ENCODE measurements at regions not wholly inside any gene's neighbourhood (a gene's known extent, or its start where the extent isn't known, plus 50 kb on each side); places are given as distances from the start of the nearest gene placed in this dataset.

DNA sequence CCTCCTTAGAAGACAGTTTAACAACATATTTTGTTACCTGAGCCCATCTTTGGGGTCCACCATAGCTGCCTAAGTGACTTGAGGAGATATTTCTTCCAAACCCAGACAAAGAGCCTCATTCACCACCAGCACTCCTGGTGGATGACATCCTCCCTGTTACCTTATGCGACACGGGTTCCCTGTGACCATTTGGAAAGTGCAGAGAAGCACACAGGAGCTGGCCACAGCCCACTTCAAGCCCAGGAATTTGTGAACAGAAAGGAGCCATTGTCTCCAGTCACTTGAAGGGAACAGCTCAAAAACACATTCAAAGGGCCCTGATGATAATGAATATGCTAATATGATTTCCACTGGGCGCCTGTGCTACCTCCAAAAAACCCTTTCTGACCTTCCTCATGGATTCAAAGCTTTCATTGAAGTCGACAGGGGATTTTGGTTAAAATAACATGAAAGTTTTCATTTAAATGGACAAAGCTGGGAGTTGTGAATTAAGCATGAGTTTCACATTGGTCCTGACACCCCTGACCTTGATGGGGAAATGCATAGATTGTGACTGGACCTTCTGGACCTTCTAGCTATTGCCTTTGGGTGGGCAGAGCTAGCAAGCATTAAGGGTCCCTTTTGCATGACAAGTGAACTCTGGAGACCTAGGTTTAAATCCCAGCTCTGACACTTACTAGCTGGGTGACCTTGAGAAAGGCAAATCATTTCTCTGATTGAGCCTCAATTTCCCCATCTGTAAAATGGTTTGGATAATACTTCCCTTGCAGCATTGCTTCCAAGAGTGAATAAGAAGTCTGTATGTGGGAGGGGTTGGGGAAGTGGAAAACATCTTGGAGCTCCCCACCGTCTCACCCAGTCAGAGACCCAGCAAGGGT lies 83.3 kb upstream of the SIRPA start:
- ChIA-PET CTCF (interaction anchor here (1.0 to 1.5 kb wide), 3 partner anchors 10 to 1166 kb away, joined by 3 read pairs; no protein-coding TSS in a partner anchor), POLR2A (no interaction called here)
- Mint-ChIP-seq H3K4me3 (no peak overlapping the region), H3K27ac (no peak overlapping the region), H3K36me3 (ENCODE audit: low read depth) (no peaks in the 10 kb centered on the region), H3K9me3 (no peaks in the 10 kb centered on the region), H3K27me3 (peaks cover 54% of the 10 kb centered on the region), H3K4me1 (no peaks in the 10 kb centered on the region)
- no peak for DNase-seq

DNA sequence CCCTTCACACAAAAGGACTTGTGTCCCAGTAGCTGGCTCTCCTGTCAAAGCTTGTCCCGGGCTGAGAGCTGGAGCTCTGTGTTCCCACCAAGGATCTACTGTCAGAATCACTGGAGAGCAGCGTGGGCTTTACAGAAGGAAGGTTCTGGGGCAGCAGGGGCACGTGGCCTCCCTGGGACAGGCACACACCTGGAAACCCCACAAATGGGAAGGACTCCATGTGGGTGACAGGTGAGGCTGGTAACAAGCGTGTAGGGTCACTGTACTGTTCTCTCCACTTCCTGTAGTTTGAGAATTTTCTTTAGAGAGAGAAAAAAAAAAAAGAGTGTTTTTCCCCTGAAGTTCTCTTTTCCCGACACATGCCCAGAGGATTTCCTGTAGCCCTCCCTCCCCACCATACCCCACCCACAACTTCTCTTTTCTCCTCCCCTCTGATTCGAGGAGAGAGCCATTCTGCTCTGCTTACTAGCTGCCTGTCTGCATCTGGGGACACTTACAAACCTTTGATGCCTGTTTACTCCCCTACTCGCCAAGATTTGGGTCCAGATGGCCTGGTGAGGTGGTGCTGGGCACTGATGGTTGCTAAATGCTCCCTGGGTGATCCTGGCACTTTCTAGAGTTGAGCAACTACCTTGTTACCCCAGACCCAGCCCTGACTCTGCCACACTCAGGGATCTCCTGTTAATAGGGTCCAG lies 84.1 kb upstream of the SIRPA start:
- no peaks in the 10 kb centered on the region for H3K4me1 Mint-ChIP-seq

DNA sequence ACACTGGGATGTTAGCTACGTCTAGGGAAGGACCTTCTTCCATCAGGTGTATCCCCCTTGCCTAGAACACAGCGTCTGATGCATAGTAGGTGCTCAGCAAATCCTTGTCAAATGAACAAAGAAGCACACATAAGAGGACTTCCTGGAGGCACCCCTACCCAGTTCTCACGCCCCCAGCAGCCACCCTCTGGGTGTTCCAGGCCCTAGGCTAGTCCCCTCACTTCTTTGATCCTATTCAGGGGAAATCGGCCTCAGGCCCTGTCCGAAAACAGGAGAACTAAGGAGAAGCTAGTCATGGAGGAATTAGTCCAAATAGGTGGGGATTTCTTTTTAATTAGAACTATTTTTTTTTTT lies 84.7 kb upstream of the SIRPA start:
- H3K27me3 Mint-ChIP-seq = peaks cover 45% of the 10 kb centered on the region
- H3K36me3 Mint-ChIP-seq (ENCODE audit: low read depth) = no peaks in the 10 kb centered on the region
- DNase-seq = no peak
- H3K9me3 Mint-ChIP-seq = no peaks in the 10 kb centered on the region
- ChIA-PET CTCF (no interaction called here), POLR2A (no interaction called here)
- H3K27ac Mint-ChIP-seq = no peak overlapping the region
- no peaks in the 10 kb centered on the region for H3K4me1 Mint-ChIP-seq
- H3K4me3 Mint-ChIP-seq = no peak overlapping the region

More for the DNA sequence above, 84.1 kb upstream of the SIRPA start:
- ChIA-PET POLR2A (no interaction called here), CTCF (interaction anchor here (1.1 kb wide), 1 partner anchor 1165 kb away, joined by 3 read pairs; no protein-coding TSS in a partner anchor)
- Mint-ChIP-seq H3K36me3 (ENCODE audit: low read depth) (no peaks in the 10 kb centered on the region), H3K27ac (no peak overlapping the region), H3K4me3 (no peak overlapping the region), H3K27me3 (peaks cover 50% of the 10 kb centered on the region), H3K9me3 (no peaks in the 10 kb centered on the region)
- no peak for DNase-seq

DNA sequence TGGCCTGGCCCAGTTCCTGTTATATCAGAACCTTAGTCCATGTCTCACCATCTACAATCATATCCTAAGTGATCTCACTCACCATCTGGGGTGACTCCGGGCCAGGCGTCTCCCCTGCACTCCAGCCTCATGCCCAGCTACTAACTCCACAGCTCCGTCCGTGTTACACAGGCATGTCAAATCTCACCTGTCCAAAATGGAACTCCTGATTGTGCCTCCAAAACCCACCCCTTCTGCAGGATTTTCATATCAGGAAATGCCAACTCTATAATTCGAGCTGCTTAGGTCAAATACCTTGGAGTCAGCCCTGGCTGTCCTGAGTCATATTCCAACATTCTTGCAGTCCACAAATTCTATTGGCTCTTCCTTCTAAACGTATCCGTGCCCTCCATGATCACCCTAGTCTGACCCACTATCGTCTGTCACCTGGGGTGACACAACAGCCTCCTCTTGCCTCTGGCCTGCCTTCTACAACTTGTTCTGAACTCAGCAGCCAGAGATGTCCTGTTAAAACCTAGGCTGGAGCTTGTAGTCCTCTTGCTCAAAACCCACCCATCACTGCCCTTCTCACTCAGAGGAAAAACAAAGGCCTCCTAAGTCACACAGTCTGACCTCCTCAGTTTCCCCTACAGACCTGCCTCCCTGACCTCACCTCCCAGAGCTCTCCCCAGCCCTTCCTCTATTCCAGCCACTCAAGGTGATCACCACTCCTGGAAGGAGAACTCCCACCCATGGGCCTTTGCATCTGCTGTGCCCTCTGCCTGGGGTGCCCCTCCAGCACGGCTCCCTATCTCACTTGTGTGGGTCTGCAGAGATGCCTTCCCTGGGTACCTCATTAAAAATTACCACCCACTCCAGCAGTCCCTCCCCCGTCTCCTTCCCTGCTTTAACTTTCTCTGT lies 85.3 kb upstream of the SIRPA start:
- POLR2A ChIA-PET = no interaction called here
- CTCF ChIA-PET = no interaction called here
- Mint-ChIP-seq H3K4me1 (no peaks in the 10 kb centered on the region), H3K27me3 (peaks cover 45% of the 10 kb centered on the region), H3K36me3 (ENCODE audit: low read depth) (no peaks in the 10 kb centered on the region), H3K9me3 (no peaks in the 10 kb centered on the region), H3K27ac (no peak overlapping the region), H3K4me3 (no peak overlapping the region)
- DNase-seq = no peak

DNA sequence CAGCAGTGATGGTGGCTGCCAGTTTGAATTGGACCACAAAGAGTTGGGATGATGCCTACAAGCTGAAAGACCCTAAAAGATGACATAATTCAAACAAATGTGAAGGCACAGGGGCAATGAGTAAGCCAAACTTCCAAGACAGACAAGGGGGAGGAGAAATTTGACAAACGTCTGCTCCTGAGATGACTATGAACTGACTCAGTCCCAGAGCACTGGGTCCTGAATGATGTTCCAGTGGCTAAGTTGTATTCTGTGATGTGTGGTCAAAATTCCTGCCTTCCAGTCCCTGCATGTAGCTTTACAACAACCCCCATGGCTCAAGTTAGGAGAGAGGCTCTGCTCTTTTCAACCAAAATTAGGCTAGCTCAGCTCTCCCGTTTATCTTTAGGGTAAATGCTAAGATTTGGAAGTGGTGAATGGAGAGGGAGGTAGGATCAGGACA lies 86.1 kb upstream of the SIRPA start:
- no peaks in the 10 kb centered on the region for H3K36me3 Mint-ChIP-seq (ENCODE audit: low read depth)
- no peak overlapping the region for H3K27ac Mint-ChIP-seq
- H3K4me3 Mint-ChIP-seq = no peak overlapping the region
- H3K27me3 Mint-ChIP-seq = peaks cover 47% of the 10 kb centered on the region
- CTCF ChIA-PET = no interaction called here
- H3K9me3 Mint-ChIP-seq = no peaks in the 10 kb centered on the region
- POLR2A ChIA-PET = no interaction called here
- H3K4me1 Mint-ChIP-seq = no peaks in the 10 kb centered on the region
- DNase-seq = no peak

DNA sequence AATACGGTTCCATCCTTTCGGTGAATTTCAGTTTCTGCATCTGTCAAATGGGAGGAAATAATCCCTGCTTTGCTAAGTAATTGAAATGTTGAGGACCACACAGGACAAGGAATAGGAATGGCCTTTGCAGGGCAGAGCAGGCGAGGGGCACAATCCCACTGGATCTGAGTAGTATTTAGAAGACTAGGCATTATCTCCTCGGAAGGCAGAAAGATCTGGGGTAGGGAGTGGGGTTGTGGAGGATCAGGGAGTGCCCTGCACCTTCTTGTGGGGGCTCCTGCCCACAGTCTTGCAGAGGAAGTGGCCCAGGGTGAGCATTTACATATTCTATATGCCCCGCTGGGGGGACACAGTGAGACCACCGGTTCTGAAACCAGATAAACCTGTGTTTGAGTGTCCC lies 87.1 kb upstream of the SIRPA start:
- Mint-ChIP-seq H3K4me3 (no peak overlapping the region), H3K9me3 (no peaks in the 10 kb centered on the region), H3K36me3 (ENCODE audit: low read depth) (no peaks in the 10 kb centered on the region), H3K27me3 (peaks cover 46% of the 10 kb centered on the region), H3K27ac (no peak overlapping the region), H3K4me1 (no peaks in the 10 kb centered on the region)
- CTCF ChIA-PET = no interaction called here
- POLR2A ChIA-PET = no interaction called here
- no peak for DNase-seq

DNA sequence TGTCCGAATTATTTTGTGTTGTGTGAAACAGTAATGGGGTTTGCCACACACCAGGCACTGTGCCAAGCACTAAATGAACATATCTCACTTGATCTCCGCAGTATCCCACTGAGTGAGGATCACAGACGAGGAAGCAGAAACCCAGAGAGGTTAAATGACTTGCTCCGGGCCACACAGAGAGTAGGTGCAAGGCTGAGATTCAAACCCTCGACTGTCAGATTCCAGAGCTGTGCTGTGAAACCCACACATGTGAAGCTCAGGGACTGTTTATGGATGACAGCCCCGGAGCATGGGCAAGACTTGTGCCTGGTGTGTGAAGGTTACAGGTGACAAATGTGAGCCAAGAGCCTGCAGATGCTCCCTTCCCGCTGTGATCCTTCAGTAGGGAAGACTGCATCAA lies 87.8 kb upstream of the SIRPA start:
- DNase-seq = no peak
- POLR2A ChIA-PET = no interaction called here
- Mint-ChIP-seq H3K27ac (no peak overlapping the region), H3K36me3 (ENCODE audit: low read depth) (no peaks in the 10 kb centered on the region), H3K27me3 (peaks cover 52% of the 10 kb centered on the region), H3K9me3 (no peaks in the 10 kb centered on the region), H3K4me3 (no peak overlapping the region), H3K4me1 (peaks cover 4% of the 10 kb centered on the region)
- CTCF ChIA-PET = no interaction called here

DNA sequence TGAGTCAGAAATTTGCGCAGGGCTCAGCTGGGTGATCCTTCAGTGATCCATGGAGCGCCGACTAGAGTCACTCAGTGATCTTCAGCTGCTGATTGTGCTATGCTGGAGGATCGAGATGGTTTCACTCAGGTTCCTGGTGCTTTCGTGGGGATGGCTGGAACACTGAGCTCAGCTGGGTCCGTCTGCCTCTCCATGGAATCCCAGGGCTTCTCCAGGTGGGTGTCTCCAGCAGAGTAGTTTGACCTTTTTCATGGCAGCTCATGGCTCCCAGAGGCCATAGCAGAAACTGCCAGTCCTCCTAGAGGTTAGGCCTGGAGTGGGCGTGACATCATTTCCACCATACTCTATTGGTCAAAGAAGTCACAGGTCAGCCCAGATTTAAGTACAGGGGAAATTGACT lies 88.8 kb upstream of the SIRPA start:
- Mint-ChIP-seq H3K36me3 (ENCODE audit: low read depth) (no peaks in the 10 kb centered on the region), H3K9me3 (no peaks in the 10 kb centered on the region), H3K4me3 (no peak overlapping the region), H3K27ac (no peak overlapping the region), H3K4me1 (peaks cover 10% of the 10 kb centered on the region), H3K27me3 (peaks cover 57% of the 10 kb centered on the region)
- CTCF ChIA-PET = interaction anchor here (1.8 kb wide), 1 partner anchor 29 kb away, joined by 6 read pairs; no protein-coding TSS in a partner anchor
- no peak for DNase-seq
- POLR2A ChIA-PET = no interaction called here

DNA sequence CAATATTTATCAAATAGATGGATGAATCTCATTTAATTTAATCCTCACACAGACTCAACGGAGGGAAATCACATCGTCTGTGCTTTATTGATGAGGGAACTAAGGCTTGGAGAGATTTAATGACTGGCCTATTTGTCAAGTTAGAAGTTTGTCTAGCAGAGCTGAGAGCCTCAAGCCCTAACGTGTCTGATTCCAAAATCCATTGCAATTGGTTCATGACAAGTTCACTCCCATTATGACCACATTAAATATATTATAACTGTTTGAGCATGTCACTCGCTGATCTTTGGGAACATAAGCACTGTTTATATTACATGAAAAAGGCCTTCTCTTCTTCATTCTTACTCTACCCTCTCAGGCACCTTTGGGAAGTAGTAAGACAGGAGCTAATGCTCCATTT lies 89.4 kb upstream of the SIRPA start:
- H3K36me3 Mint-ChIP-seq (ENCODE audit: low read depth) = no peaks in the 10 kb centered on the region
- CTCF ChIA-PET = interaction anchor here (1.8 kb wide), 1 partner anchor 29 kb away, joined by 6 read pairs; no protein-coding TSS in a partner anchor
- POLR2A ChIA-PET = no interaction called here

DNA sequence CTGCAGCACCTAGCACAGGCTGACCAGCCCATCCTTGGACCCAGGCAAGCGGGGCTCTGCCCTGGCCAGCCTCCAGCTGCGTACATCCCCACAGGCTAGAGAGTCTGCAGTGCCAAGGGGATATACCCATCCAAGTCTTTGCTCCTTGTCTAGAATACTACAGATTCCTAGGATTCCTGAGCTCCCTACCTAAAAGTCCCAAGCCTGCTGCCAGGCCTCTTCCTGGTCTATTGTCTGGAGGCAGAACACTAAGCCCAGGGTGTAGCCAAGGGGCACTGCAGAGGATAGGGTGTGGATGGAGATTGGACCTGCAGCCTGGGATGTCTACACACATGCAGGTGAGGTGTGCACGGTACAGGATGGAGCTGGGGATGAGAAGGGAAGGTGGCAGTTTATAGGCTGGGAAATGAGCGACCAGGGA lies 90.0 kb upstream of the SIRPA start:
- Mint-ChIP-seq H3K36me3 (ENCODE audit: low read depth) (no peaks in the 10 kb centered on the region), H3K4me3 (no peak overlapping the region), H3K4me1 (peaks cover 10% of the 10 kb centered on the region), H3K9me3 (no peaks in the 10 kb centered on the region), H3K27ac (no peak overlapping the region), H3K27me3 (peaks cover 60% of the 10 kb centered on the region)
- no peak for DNase-seq
- CTCF ChIA-PET = interaction anchor here (1.8 kb wide), 1 partner anchor 28 kb away, joined by 6 read pairs; no protein-coding TSS in a partner anchor
- POLR2A ChIA-PET = no interaction called here

More for the DNA sequence above, 89.4 kb upstream of the SIRPA start:
- peaks cover 58% of the 10 kb centered on the region for H3K27me3 Mint-ChIP-seq
- no peak overlapping the region for H3K27ac Mint-ChIP-seq
- DNase-seq = no peak
- H3K4me1 Mint-ChIP-seq = peaks cover 10% of the 10 kb centered on the region
- no peak overlapping the region for H3K4me3 Mint-ChIP-seq
- H3K9me3 Mint-ChIP-seq = no peaks in the 10 kb centered on the region

DNA sequence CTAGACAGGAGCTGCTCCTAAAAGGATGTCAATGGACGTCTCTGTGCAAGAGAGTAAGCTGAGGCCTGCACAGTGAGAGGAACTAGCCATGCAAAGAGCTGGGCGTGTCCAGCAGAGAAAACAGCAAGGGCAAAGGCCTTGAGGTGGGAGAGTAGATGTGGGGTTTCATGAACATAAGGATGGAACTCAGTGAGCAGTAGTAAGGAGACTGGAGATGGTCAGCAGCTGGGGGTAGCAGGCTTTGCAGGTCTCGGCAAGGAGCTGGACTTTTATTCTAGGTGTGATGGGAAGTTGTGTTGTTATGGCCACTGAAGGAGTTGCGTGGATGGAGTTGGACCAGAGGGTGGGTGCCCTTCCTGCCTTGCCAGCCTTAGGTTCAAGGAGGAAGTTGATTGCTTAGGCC lies 90.7 kb upstream of the SIRPA start:
- peaks cover 57% of the 10 kb centered on the region for H3K27me3 Mint-ChIP-seq

DNA sequence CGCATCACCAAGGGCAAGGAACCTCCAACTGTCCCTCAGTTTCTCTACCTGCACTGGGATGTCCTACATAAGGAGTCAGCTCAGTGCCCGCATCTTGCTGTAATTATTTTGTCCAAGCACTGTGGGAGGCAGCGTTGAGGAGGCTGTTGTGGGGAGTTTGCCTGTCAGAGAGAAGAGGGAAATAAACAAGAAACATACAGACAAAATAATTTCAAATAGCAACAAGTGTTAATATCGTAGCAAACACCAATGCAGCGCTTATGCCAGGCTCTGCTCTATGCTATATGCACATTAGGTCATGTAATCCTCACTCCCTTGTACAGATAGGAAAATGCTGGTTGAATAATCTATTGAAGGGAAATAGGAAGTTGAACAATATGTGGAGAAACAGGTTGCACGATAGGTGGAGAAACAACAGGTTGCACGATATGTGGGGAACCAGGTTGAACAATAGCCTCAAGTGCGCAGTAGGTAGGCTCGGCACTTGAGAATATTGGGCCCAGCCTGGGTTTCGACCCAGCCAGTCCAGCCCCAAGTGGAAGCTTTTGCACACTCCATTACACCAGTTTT lies 91.2 kb upstream of the SIRPA start:
- ChIA-PET CTCF (interaction anchor here (0.7 kb wide), 1 partner anchor 27 kb away, joined by 3 read pairs; no protein-coding TSS in a partner anchor), POLR2A (no interaction called here)
- Mint-ChIP-seq H3K4me3 (peak overlapping the region; percentile 28), H3K9me3 (no peaks in the 10 kb centered on the region), H3K27me3 (peaks cover 56% of the 10 kb centered on the region), H3K27ac (no peak overlapping the region), H3K4me1 (peaks cover 10% of the 10 kb centered on the region), H3K36me3 (ENCODE audit: low read depth) (no peaks in the 10 kb centered on the region)
- DNase-seq = no peak

More for the DNA sequence above, 90.7 kb upstream of the SIRPA start:
- Mint-ChIP-seq H3K4me1 (peaks cover 10% of the 10 kb centered on the region), H3K4me3 (no peak overlapping the region), H3K9me3 (no peaks in the 10 kb centered on the region), H3K27ac (no peak overlapping the region), H3K36me3 (ENCODE audit: low read depth) (no peaks in the 10 kb centered on the region)
- ChIA-PET POLR2A (no interaction called here), CTCF (interaction anchor here (0.7 kb wide), 1 partner anchor 27 kb away, joined by 3 read pairs; no protein-coding TSS in a partner anchor)
- no peak for DNase-seq

Data from activated CD4-positive, alpha-beta memory T cell treated with anti-CD3 and anti-CD28 coated beads, Interleukin-2, amount 10 ng/mL, durations not matched to agents 7 days and 5 days (primary cell).